Stimulated activated CD8-positive, alpha-beta memory T cell treated with anti-CD3 and anti-CD28 coated beads, Interleukin-15, amount 100 ng/mL, for 48 hours (primary cell): ENCODE measurements at regions not wholly inside any gene's neighbourhood (a gene's known extent, or its start where the extent isn't known, plus 50 kb on each side); places are given as distances from the start of the nearest gene placed in this dataset.
"Not testable (repeated sequence)": the region's sequence is repeated elsewhere in the genome, so short reads cannot be mapped to it uniquely, and the experiment has no call there.

Experiments
- DNase-seq, 2 donors: peaks; one replicate each; pipeline ENCODE4 v3.0.0-alpha.2; 2020; ENCODE audit warnings: low read depth in 2 of 2

DNA sequence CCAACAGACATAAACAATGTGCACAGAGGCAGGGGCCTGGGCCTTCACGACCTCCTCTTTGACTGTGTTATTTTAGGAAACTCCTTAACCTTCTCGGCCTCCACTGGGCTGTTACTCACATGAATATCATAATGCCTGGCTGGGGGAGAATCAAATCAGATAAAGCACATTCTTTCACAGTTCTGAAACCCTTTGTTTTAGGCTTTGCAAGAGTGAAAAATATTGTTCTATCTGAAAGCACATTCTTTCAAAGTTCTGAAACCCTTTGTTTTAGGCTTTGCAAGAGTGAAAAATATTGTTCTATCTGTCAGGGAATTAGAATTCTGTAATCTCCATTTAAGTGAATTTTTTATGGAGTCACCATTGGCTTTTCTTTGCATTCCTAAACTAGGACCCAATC is 50.7 kb upstream of the SYNDIG1 start:
- DNase-seq = no peak

- no peak for DNase-seq
These were observed 51.9 kb upstream of the SYNDIG1 start for GRCh38 chr20:24417485-24417884.

- not testable (repeated sequence) for DNase-seq
These were observed 54.0 kb upstream of the SYNDIG1 start for GRCh38 chr20:24415444-24415843.

DNA sequence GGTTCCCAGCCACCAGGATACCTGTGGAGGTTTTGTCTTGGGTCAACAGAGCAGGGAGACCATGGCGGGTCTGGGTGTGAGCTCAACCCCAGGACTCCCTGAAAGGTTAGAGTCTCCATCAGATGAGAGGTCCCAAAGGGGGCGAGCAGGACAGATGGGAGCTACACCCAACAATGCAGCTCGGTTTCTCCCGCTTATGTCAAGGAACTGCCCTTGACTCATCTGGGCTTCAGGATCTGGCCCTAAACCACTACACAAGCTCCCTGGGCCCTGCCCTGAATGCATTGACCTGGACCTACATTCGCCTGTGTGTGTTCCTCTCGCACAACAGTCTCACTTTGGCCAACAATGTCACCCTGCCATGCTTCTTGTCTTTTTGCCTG is 57.6 kb upstream of the SYNDIG1 start:
- DNase-seq = no peak

DNA sequence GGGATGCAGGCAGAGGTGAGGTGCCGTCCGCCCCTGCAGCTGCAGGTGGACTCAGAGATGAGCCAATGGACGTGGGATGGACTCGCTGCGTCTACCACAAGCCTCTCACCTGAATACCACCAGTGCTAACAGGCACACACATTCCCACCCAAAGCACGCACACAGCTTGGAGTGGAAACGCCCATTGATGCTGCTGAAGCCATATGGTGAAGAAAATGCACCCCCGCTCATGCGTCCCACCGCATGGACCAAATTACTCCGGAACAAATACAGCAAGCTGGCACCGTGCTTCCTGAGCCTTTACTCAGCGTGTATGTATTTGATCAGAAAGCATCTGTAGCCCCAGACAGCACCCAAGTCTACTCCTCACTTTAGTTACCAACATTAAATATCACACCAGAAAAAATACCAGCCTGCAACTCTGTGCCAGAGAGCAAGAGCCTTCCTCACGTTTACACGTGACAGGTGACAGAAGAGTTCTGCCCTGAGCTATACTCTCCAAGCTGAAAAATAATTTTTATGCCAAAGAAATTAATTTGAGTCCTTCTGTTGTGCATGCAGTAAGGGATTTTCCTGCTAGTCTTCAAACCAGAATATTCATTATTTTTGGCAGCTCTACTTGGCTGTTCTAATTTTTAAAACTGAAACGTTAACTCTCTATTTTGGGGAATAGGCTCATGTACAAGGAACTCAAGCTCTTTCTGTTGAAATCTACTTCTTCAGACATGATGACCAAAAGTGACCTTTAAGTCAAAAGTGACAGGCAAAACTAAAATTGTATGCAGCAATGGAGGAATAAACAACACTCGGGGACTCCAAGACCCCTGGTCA is 58.2 kb upstream of the SYNDIG1 start:
- DNase-seq = no peak

- no peak for DNase-seq
These were observed 62.3 kb upstream of the SYNDIG1 start for GRCh38 chr20:24407151-24407550.

DNA sequence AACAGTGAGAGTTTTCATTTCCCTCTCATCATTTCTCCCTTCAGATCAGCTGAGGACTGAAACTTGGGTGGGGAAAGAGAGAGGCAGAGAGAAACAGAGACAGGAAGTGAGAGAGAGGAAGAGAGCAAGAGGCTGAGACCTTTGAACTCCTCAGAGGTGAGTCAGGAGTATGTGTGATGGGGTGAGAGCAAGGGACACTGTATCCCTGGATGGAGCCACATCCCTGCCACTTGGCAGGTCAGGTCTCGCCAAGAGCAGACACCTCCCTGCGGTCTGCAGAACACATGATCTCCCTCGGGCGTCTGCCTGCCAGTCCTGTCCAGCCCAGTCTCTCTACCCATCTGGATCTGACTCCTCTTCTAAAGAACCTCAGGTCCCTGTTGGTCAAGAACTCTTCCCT is 62.7 kb upstream of the SYNDIG1 start:
- no peak for DNase-seq

GRCh38 chr20:24406251-24406650 is 63.2 kb upstream of the SYNDIG1 start:
- DNase-seq = no peak

- DNase-seq = no peak
These were observed 63.6 kb upstream of the SYNDIG1 start for GRCh38 chr20:24405810-24406209.

DNA sequence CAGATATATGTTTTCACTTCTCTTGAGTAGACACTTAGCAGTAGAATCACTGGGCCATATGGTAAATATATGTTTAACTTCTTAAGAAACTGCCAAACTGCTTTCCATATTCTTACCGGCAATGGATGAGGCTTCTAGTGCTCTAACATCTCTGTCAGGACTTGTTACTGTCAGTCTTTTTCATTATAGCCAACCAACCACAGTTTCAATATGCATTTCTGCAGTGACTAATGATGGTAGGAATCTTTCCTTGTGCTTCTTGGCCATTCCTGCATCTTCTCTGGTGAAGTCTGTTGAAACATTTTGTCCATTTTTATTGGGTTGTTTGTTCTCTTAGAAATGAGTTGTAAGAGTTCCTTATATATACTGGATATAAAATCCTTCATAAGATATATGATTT is 66.0 kb upstream of the SYNDIG1 start:
- no peak for DNase-seq

- no peak for DNase-seq
These were observed 67.2 kb upstream of the SYNDIG1 start for GRCh38 chr20:24402188-24402587.

- DNase-seq = no peak
These were observed 74.3 kb upstream of the SYNDIG1 start for GRCh38 chr20:24395151-24395550.

GRCh38 chr20:24393903-24394302 is 75.5 kb upstream of the SYNDIG1 start:
- no peak for DNase-seq

- DNase-seq = no peak
These were observed 76.8 kb upstream of the SYNDIG1 start for GRCh38 chr20:24392612-24393011.

DNA sequence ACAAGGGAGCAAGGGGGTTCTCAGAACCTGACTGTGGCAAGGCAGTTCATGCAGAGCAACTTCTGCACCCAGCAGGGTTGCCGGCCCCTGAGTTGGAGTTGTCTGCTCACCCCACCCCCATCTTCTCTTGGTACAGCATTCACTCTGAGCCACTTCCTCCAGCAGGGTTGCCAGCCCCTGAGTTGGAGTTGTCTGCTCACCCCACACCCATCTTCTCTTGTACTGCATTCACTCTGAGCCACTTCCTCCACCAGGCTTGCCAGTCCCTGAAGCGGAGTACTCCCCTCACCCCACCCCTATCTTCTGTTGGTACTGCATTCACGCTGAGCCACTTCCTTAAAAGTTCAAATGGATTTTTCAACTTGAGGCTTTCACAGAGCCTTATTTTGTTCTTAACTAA is 79.7 kb upstream of the SYNDIG1 start:
- peak in 1 of 2 donors; percentile 2 for DNase-seq

DNA sequence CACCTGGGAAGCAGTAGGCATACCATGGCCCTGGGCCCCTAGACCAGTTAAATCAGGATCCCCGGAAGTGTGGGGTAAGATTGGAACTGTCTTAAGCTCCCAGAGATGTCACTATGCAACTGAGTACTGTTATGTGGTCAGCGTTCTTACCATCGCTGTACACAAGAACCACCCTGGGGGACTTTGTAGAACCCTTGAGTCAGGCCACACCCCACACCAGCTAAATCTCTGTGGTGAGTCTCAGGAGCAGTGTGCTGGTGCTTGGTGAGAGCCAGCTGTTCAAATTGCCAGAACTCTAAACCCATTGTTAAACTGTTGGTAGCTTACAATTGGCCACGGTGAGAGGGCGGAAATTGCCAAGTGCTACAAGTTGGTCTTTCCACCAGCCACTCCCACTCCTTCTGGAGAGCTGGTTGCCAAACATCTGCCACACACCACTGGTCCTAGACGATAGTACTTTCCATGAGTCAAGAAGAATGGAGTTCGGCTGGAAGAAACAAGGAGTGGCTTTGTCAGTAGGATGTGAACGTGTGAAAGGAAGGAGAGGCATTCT is 80.5 kb upstream of the SYNDIG1 start:
- no peak for DNase-seq

DNA sequence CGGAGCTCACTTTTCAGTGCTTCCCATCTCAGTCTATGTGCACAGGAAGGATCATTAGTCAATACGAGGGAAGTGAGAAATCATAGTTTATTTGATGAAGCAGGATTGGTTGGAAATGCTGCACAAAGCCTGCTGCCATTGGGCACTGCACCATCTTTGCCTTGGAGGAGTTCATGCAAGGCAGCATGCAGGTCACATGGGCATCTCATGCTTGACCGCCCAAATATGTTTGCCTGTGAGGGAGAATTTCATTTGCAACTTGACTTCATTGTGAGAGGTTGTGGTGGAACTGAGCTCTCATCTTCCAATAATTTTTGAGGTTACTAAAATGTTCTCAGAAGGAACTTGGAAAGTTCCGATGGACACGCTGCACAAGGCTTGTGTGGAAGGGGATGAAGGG is 83.9 kb upstream of the SYNDIG1 start:
- DNase-seq = no peak

DNA sequence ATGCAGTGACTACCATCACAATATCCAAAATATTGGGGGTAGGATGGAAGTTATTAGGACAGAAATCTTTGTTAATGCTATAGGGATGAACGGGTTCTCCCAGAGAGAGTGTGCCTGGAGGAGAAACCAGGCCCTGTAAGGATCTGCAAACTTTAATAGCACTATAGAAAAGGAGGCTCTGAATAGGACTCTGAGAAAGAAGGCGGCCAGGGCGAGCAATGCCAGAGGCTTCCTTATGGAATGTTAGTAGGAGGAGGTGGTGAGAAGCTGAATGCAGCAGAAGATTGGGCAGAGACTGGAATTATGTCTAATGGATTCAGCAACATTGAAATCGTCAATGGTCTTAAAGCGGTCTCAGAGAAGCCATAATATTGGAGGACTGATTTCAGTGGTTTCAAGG is 84.6 kb upstream of the SYNDIG1 start:
- DNase-seq = no peak

GRCh38 chr20:24382743-24383142 is 86.7 kb upstream of the SYNDIG1 start:
- no peak for DNase-seq

DNA sequence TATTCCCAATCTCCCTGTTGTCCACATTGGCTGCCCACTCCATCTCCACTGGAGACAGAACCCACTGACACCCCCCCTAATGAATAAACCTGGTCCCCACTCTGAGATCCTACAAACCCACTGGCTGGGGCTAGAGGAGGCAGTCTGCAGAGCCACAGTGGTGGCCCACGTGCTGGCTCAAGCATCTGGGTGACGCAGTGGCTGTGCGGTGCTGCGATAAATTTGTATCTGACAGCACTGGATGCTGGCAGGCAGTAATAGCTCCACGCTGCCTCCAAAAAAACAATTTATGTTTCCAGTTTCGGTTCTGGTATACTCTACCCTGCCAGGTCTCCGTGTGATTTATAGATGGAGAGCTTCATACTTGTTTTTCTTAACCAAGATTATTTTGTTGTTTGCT is 87.1 kb upstream of the SYNDIG1 start:
- no peak for DNase-seq

DNA sequence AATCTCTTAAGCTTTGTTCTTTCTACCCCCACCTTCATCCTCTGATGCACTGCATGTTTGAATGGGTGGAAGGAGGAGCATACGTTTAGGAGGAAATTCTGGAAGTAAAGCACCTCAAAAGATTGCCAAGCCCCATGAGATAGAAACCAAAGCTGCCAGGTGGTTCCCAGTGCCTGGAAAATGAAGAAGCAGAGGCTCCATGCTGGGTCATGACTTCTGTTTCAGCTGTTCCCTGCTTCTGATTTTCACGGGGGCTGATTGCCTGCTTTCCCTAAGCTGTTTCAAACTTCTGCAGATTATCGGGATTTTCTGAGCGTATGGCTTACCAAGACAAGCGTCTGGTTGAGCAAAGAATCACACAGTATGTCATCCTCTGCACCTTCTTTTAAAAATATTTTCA is 87.5 kb upstream of the SYNDIG1 start:
- no peak for DNase-seq

DNA sequence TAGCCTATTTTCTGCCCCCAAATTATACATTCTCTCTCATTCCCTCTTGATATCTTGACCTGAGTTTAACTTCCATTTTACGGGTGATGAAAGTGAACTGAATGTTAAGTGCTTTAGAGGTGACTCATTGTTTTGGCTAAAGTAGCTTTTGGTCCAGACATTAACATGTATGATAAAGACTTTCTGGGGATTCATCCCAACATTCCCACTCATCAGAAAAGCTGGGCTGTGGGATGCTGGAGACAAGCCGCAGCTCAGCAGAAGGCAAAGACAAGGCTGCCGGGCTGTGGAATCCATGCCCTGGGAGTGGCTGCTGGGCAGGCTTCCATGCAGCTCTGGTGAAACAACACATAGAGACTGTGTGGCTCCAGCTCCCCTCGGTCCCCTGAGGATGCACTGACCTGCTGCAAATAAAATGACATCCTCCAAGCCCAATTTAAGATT is 89.9 kb upstream of the SYNDIG1 start:
- DNase-seq = no peak

- no peak for DNase-seq
These were observed 90.6 kb upstream of the SYNDIG1 start for GRCh38 chr20:24378661-24379483.
